GM23338 (cell line): ENCODE measurements at regions not wholly inside any gene's neighbourhood (a gene's known extent, or its start where the extent isn't known, plus 50 kb on each side); places are given as distances from the start of the nearest gene placed in this dataset.

ENCODE experiments used
- ATAC-seq: fragments of 200-7000 bp; cut with Tn5 transposase; 3 replicates; pipeline ENCODE4 v1.9.1; 2020
- DNase-seq: peaks from one replicate; pipeline ENCODE4 v3.0.0-alpha.2; 2015; ENCODE audit warnings: low spot score
- H2AFZ ChIP-seq: fragments of 200-600 bp; sonication (generic); 2 replicates; pipeline ENCODE4 v1.8.0; 2016; ENCODE audit warnings: antibody characterized with exemption, mild to moderate bottlenecking, moderate library complexity
- H3F3A ChIP-seq: fragments of 200-600 bp; sonication (generic); replicated peaks from 2 replicates; pipeline ENCODE4 v1.8.0; 2017; ENCODE audit warnings: antibody characterized with exemption, mixed run types, low read depth
- H3K27ac ChIP-seq: fragments of 200-600 bp; sonication (generic); 2 replicates; pipeline ENCODE4 v1.6.1; 2016; ENCODE audit warnings: low read depth
- H3K27me3 ChIP-seq: fragments of 200-600 bp; sonication (generic); 2 replicates; pipeline ENCODE4 v1.8.0; 2016; ENCODE audit warnings: mild to moderate bottlenecking, mixed run types, moderate library complexity; ENCODE audit not compliant: insufficient read depth
- H3K36me3 ChIP-seq: fragments of 200-600 bp; sonication (generic); 2 replicates; pipeline ENCODE4 v1.8.0; 2016; ENCODE audit warnings: mild to moderate bottlenecking; ENCODE audit not compliant: insufficient read depth
- H3K4me1 ChIP-seq: fragments of 200-600 bp; sonication (generic); 2 replicates; pipeline ENCODE4 v1.8.0; 2016; ENCODE audit warnings: mild to moderate bottlenecking, moderate library complexity; ENCODE audit not compliant: insufficient read depth
- H3K4me2 ChIP-seq: fragments of 200-600 bp; sonication (generic); 2 replicates; pipeline ENCODE4 v1.7.1; 2017; ENCODE audit warnings: mixed run types
- H3K4me3 ChIP-seq: fragments of 200-600 bp; sonication (generic); 2 replicates; pipeline ENCODE4 v1.6.1; 2016; ENCODE audit warnings: mixed run types
- H3K79me2 ChIP-seq: fragments of 200-600 bp; sonication (generic); replicated peaks from 2 replicates; pipeline ENCODE4 v1.8.0; 2017; ENCODE audit warnings: mild to moderate bottlenecking; ENCODE audit not compliant: insufficient read depth
- H3K9me2 ChIP-seq: fragments of 200-600 bp; sonication (generic); 2 replicates; pipeline ENCODE4 v1.8.0; 2017; ENCODE audit not compliant: insufficient read depth
- H4K20me1 ChIP-seq: fragments of 200-600 bp; sonication (generic); replicated peaks from 2 replicates; pipeline ENCODE4 v1.8.0; 2017; ENCODE audit warnings: mild to moderate bottlenecking; ENCODE audit not compliant: insufficient read depth
- H3K27ac Mint-ChIP-seq: 2 replicates; pipeline ENCODE4 v1.8.0; 2020; ENCODE audit warnings: inconsistent platforms, mild to moderate bottlenecking, moderate library complexity, mixed read lengths
- H3K27me3 Mint-ChIP-seq: 3 replicates; pipeline ENCODE4 v1.8.0; 2022; ENCODE audit warnings: low read depth, mild to moderate bottlenecking, moderate library complexity, mixed read lengths, inconsistent platforms; ENCODE audit not compliant: insufficient read depth, poor library complexity
- H3K36me3 Mint-ChIP-seq: 3 replicates; pipeline ENCODE4 v1.8.0; 2021; ENCODE audit warnings: low read depth, mild to moderate bottlenecking, inconsistent platforms, moderate library complexity, mixed read lengths
- H3K4me1 Mint-ChIP-seq: 3 replicates; pipeline ENCODE4 v1.8.0; 2020; ENCODE audit warnings: mild to moderate bottlenecking, inconsistent platforms, mixed read lengths
- H3K4me3 Mint-ChIP-seq: 3 replicates; pipeline ENCODE4 v1.8.0; 2021; ENCODE audit warnings: moderate library complexity, mild to moderate bottlenecking, inconsistent platforms, mixed read lengths
- H3K9me3 Mint-ChIP-seq: 3 replicates; pipeline ENCODE4 v1.8.0; 2020; ENCODE audit warnings: moderate library complexity, mild to moderate bottlenecking, inconsistent platforms, mixed read lengths
- EZH2 ChIP-seq: fragments of 200-600 bp; sonication (generic); IDR thresholded peaks from one replicate; pipeline ENCODE4 v1.8.0; 2017; ENCODE audit warnings: antibody characterized with exemption, mild to moderate bottlenecking, low read depth; ENCODE audit not compliant: unreplicated experiment
- EZH2phosphoT487 ChIP-seq: fragments of 200-600 bp; sonication (generic); IDR thresholded peaks from one replicate; pipeline ENCODE4 v1.8.1; 2018; ENCODE audit warnings: antibody characterized with exemption; ENCODE audit not compliant: unreplicated experiment
- JUNB ChIP-seq: IDR thresholded peaks from one replicate; pipeline ENCODE4 v1.6.1; 2016; ENCODE audit warnings: antibody characterized with exemption; ENCODE audit not compliant: unreplicated experiment
- POLR2AphosphoS5 ChIP-seq: IDR thresholded peaks from 2 replicates; pipeline ENCODE4 v1.6.1; 2016; ENCODE audit warnings: antibody characterized with exemption, low read depth
- STAT1 ChIP-seq: IDR thresholded peaks from one replicate; pipeline ENCODE4 v1.6.1; 2016; ENCODE audit warnings: antibody characterized with exemption; ENCODE audit not compliant: unreplicated experiment
- ZNF114 ChIP-seq: fragments of 250-450 bp; sonication (Bioruptor Pico); IDR thresholded peaks from 2 replicates; pipeline ENCODE4 v1.5.0; 2020; ENCODE audit warnings: mild to moderate bottlenecking, moderate library complexity
- TF ChIP-seq, protein P1 (sequence below), 2 experiments: fragments of 200-600 bp in 1 of 2; sonication (generic) in 1 of 2; conservative IDR thresholded peaks; 2 replicates each; pipeline versions ENCODE4 v1.5.1 to v1.6.1; 2016 to 2017; ENCODE audit warnings: antibody characterized with exemption in 2 of 2, low read depth in 2 of 2, mild to moderate bottlenecking in 2 of 2, moderate library complexity in 1 of 2
- TF ChIP-seq, protein P2 (sequence below): IDR thresholded peaks from 2 replicates; pipeline ENCODE4 v1.6.1; 2016; ENCODE audit warnings: antibody characterized with exemption
- TF ChIP-seq, protein P3 (sequence below): fragments of 250-450 bp; sonication (Bioruptor Pico); IDR thresholded peaks from 2 replicates; pipeline ENCODE4 v1.5.0; 2020; ENCODE audit warnings: mild to moderate bottlenecking, moderate library complexity

DNA sequence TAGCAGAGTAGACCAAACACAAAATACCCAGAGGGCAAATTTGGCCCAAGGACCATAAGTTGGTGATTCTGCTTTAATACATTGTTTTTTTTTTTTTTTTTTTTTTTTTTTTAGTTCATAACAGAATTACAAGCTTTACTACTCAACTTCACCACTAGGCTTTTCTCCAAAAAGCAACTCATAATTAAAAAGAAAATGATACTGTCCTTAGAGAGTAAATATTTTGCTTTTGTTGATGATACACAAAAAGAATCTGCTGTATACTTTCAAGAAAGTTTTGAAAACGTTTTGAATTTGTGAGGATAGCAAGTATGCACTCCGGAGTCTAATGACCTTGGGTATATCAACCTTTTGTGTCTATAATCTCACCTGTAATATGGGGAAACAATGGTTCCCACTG, 68.9 kb upstream of the LMO3 start:
- Histone ChIP-seq H3K9me2 (no peaks in the 10 kb centered on the region), H3K4me1 (no peaks in the 10 kb centered on the region), H2AFZ (no peak overlapping the region), H3K36me3 (no peaks in the 10 kb centered on the region), H3K27ac (no peak overlapping the region), H3K4me3 (no peak overlapping the region), H4K20me1 (no peaks in the 10 kb centered on the region), H3K27me3 (no peaks in the 10 kb centered on the region), H3F3A (no peaks in the 10 kb centered on the region), H3K79me2 (no peaks in the 10 kb centered on the region), H3K4me2 (no peak overlapping the region)
- no peaks in the 10 kb centered on the region for H3K27me3 Mint-ChIP-seq
- no peaks in the 10 kb centered on the region for H3K9me3 Mint-ChIP-seq
- TF ChIP-seq, protein P1, sequence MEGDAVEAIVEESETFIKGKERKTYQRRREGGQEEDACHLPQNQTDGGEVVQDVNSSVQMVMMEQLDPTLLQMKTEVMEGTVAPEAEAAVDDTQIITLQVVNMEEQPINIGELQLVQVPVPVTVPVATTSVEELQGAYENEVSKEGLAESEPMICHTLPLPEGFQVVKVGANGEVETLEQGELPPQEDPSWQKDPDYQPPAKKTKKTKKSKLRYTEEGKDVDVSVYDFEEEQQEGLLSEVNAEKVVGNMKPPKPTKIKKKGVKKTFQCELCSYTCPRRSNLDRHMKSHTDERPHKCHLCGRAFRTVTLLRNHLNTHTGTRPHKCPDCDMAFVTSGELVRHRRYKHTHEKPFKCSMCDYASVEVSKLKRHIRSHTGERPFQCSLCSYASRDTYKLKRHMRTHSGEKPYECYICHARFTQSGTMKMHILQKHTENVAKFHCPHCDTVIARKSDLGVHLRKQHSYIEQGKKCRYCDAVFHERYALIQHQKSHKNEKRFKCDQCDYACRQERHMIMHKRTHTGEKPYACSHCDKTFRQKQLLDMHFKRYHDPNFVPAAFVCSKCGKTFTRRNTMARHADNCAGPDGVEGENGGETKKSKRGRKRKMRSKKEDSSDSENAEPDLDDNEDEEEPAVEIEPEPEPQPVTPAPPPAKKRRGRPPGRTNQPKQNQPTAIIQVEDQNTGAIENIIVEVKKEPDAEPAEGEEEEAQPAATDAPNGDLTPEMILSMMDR (conservative IDR thresholded peaks at IDR 0.05; ENCODE audit: low read depth in 2 of 2) = peak in 1 of 2 experiments; percentile 35; a peak in 2 of 4 replicates
- TF ChIP-seq, protein P2, sequence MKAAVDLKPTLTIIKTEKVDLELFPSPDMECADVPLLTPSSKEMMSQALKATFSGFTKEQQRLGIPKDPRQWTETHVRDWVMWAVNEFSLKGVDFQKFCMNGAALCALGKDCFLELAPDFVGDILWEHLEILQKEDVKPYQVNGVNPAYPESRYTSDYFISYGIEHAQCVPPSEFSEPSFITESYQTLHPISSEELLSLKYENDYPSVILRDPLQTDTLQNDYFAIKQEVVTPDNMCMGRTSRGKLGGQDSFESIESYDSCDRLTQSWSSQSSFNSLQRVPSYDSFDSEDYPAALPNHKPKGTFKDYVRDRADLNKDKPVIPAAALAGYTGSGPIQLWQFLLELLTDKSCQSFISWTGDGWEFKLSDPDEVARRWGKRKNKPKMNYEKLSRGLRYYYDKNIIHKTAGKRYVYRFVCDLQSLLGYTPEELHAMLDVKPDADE = no peak
- no peak for DNase-seq
- no peak overlapping the region for H3K4me3 Mint-ChIP-seq
- ATAC-seq = no peak
- no peaks in the 10 kb centered on the region; the same call in 2 of the 3 replicates for H3K4me1 Mint-ChIP-seq
- H3K27ac Mint-ChIP-seq = no peak overlapping the region
- H3K36me3 Mint-ChIP-seq = no peaks in the 10 kb centered on the region

DNA sequence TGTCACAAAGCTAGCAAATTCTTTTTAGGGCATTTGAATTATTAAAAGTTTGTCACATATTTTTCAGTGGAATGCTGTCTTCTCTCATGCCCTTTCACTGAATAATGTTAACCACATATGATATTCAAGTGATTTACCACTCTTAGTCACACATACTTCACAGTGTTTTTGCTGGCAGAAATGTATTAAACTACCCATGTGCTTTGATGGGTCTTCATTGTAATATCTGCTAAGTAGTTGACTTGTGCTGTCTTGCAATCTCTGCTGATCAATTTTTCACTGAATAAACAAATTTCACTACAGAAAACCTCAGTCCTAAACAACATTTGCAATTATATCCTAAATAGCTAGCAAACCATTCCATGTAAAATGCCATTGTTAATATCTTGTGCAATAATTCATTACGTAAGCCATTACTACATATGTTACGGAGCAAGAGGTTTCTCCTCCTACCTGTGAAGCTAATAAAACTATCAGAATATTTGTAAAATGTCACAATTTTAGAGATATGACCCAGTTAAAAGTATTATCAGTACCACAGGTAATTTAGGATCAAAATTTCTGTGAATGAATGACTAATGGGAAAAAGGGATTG, 64.6 kb upstream of the LMO3 start:
- DNase-seq (no peak), ATAC-seq (no peak)
- Histone ChIP-seq H3K4me2 (no peak overlapping the region), H4K20me1 (no peaks in the 10 kb centered on the region), H3K27me3 (no peaks in the 10 kb centered on the region), H2AFZ (no peak overlapping the region), H3K27ac (no peak overlapping the region), H3K79me2 (no peaks in the 10 kb centered on the region), H3F3A (no peaks in the 10 kb centered on the region), H3K4me1 (peaks cover 14% of the 10 kb centered on the region; the same call in 1 of the 2 replicates), H3K36me3 (no peaks in the 10 kb centered on the region), H3K9me2 (no peaks in the 10 kb centered on the region), H3K4me3 (no peak overlapping the region)
- H3K4me1 Mint-ChIP-seq = peaks cover 9% of the 10 kb centered on the region; the same call in 2 of the 3 replicates
- no peaks in the 10 kb centered on the region for H3K27me3 Mint-ChIP-seq
- no peaks in the 10 kb centered on the region for H3K36me3 Mint-ChIP-seq
- H3K27ac Mint-ChIP-seq = no peak overlapping the region
- no peak overlapping the region for H3K4me3 Mint-ChIP-seq
- no peaks in the 10 kb centered on the region for H3K9me3 Mint-ChIP-seq
- TF ChIP-seq ZNF114 (CRISPR knock-in tag) = no peak
- TF ChIP-seq, protein P1 (conservative IDR thresholded peaks at IDR 0.05; ENCODE audit: low read depth in 2 of 2) = no peak
- no peak for TF ChIP-seq EZH2
- no peak for TF ChIP-seq POLR2AphosphoS5
- no peak for TF ChIP-seq JUNB
- TF ChIP-seq STAT1 = no peak
- no peak for TF ChIP-seq EZH2phosphoT487
- TF ChIP-seq, protein P3, sequence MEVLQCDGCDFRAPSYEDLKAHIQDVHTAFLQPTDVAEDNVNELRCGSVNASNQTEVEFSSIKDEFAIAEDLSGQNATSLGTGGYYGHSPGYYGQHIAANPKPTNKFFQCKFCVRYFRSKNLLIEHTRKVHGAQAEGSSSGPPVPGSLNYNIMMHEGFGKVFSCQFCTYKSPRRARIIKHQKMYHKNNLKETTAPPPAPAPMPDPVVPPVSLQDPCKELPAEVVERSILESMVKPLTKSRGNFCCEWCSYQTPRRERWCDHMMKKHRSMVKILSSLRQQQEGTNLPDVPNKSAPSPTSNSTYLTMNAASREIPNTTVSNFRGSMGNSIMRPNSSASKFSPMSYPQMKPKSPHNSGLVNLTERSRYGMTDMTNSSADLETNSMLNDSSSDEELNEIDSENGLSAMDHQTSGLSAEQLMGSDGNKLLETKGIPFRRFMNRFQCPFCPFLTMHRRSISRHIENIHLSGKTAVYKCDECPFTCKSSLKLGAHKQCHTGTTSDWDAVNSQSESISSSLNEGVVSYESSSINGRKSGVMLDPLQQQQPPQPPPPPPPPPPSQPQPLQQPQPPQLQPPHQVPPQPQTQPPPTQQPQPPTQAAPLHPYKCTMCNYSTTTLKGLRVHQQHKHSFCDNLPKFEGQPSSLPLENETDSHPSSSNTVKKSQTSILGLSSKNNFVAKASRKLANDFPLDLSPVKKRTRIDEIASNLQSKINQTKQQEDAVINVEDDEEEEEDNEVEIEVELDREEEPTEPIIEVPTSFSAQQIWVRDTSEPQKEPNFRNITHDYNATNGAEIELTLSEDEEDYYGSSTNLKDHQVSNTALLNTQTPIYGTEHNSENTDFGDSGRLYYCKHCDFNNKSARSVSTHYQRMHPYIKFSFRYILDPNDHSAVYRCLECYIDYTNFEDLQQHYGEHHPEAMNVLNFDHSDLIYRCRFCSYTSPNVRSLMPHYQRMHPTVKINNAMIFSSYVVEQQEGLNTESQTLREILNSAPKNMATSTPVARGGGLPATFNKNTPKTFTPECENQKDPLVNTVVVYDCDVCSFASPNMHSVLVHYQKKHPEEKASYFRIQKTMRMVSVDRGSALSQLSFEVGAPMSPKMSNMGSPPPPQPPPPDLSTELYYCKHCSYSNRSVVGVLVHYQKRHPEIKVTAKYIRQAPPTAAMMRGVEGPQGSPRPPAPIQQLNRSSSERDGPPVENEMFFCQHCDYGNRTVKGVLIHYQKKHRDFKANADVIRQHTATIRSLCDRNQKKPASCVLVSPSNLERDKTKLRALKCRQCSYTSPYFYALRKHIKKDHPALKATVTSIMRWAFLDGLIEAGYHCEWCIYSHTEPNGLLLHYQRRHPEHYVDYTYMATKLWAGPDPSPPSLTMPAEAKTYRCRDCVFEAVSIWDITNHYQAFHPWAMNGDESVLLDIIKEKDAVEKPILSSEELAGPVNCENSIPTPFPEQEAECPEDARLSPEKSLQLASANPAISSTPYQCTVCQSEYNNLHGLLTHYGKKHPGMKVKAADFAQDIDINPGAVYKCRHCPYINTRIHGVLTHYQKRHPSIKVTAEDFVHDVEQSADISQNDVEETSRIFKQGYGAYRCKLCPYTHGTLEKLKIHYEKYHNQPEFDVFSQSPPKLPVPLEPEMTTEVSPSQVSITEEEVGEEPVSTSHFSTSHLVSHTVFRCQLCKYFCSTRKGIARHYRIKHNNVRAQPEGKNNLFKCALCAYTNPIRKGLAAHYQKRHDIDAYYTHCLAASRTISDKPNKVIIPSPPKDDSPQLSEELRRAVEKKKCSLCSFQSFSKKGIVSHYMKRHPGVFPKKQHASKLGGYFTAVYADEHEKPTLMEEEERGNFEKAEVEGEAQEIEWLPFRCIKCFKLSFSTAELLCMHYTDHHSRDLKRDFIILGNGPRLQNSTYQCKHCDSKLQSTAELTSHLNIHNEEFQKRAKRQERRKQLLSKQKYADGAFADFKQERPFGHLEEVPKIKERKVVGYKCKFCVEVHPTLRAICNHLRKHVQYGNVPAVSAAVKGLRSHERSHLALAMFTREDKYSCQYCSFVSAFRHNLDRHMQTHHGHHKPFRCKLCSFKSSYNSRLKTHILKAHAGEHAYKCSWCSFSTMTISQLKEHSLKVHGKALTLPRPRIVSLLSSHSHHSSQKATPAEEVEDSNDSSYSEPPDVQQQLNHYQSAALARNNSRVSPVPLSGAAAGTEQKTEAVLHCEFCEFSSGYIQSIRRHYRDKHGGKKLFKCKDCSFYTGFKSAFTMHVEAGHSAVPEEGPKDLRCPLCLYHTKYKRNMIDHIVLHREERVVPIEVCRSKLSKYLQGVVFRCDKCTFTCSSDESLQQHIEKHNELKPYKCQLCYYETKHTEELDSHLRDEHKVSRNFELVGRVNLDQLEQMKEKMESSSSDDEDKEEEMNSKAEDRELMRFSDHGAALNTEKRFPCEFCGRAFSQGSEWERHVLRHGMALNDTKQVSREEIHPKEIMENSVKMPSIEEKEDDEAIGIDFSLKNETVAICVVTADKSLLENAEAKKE = no peak
